Uterus (tissue), 2 donors: ENCODE measurements at regions not wholly inside any gene's neighbourhood (a gene's known extent, or its start where the extent isn't known, plus 50 kb on each side); places are given as distances from the start of the nearest gene placed in this dataset.

ENCODE experiments used
- CTCF ChIP-seq, 4 experiments: fragments of 200-600 bp in 2 of 4; fragments of 450-650 bp in 2 of 4; sonication (generic) in 2 of 4; IDR thresholded peaks; one replicate each; pipeline ENCODE4 v1.5.1; 2016 to 2019; ENCODE audit warnings: antibody characterized with exemption in 4 of 4, mild to moderate bottlenecking in 2 of 4, moderate library complexity in 1 of 4
- POLR2A ChIP-seq, 2 donors: fragments of 450-650 bp; IDR thresholded peaks; one replicate each; pipeline ENCODE4 v1.6.1; 2016; ENCODE audit warnings: antibody characterized with exemption in 2 of 2, mild to moderate bottlenecking in 1 of 2, moderate library complexity in 1 of 2

- TF ChIP-seq CTCF (IDR thresholded peaks at IDR 0.05) (no peak), POLR2A (IDR thresholded peaks at IDR 0.05) (no peak)
Observed at GRCh38 chr12:73342733-73343132, 1070.6 kb downstream of the TRHDE start.
